Bronchial epithelial cell (primary cell): ENCODE measurements at regions not wholly inside any gene's neighbourhood (a gene's known extent, or its start where the extent isn't known, plus 50 kb on each side); places are given as distances from the start of the nearest gene placed in this dataset.
A peak's percentile ranks its signal among the peaks of the same experiment; 100 is the strongest.

Experiments
- DNase-seq: peaks from one replicate; pipeline ENCODE4 v3.0.0-alpha.2; 2010; ENCODE audit warnings: low read depth
- FAIRE-seq: peaks from 2 replicates; lab custom pipeline; 2011; peaks lifted over from hg19 to GRCh38; lab: Jason Lieb, UNC
- H3K27me3 ChIP-seq: 2 replicates; pipeline ENCODE4 v1.5.1; 2011; ENCODE audit warnings: low read length; ENCODE audit not compliant: control insufficient read depth, insufficient read depth
- H3K36me3 ChIP-seq: 2 replicates; pipeline ENCODE4 v1.5.1; 2011; ENCODE audit warnings: low read length; ENCODE audit not compliant: control insufficient read depth, insufficient read depth
- H3K4me3 ChIP-seq: 2 replicates; pipeline ENCODE4 v1.5.1; 2011; ENCODE audit warnings: mild to moderate bottlenecking, low read depth, low read length, control low read depth
- TF ChIP-seq, protein P1 (sequence below): IDR thresholded peaks from 2 replicates; pipeline ENCODE4 v1.5.1; 2011; ENCODE audit warnings: mild to moderate bottlenecking, moderate library complexity, low read length, control low read depth, inconsistent platforms; ENCODE audit not compliant: insufficient read depth, severe bottlenecking

DNA sequence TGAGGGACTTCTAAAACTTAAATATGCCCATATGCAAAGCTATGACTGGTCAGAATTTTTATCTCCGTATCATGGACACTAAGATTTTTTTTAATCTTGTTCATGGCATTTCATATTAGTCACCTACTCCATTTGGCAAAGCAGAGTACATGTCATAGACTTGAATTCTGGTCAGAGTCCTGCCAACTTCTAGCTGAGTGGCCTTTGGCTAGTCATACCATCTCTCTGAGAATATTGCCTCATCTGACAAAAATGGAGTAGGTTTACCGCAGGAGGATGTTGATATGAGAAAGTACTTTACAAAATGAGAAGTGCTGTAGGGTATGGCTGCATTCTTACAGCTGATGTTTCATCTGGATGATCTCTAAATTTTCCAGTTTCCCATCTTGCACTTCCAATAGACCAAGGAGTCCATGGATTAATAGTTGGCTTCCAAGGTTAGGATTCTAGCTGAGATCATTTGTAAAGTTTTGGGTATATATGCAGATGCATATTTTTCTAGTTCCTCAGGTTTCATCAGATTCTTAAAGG is 150.8 kb upstream of the NR3C1 start:
- no peak for FAIRE-seq
- no peaks in the 10 kb centered on the region for H3K27me3 ChIP-seq
- TF ChIP-seq, protein P1, sequence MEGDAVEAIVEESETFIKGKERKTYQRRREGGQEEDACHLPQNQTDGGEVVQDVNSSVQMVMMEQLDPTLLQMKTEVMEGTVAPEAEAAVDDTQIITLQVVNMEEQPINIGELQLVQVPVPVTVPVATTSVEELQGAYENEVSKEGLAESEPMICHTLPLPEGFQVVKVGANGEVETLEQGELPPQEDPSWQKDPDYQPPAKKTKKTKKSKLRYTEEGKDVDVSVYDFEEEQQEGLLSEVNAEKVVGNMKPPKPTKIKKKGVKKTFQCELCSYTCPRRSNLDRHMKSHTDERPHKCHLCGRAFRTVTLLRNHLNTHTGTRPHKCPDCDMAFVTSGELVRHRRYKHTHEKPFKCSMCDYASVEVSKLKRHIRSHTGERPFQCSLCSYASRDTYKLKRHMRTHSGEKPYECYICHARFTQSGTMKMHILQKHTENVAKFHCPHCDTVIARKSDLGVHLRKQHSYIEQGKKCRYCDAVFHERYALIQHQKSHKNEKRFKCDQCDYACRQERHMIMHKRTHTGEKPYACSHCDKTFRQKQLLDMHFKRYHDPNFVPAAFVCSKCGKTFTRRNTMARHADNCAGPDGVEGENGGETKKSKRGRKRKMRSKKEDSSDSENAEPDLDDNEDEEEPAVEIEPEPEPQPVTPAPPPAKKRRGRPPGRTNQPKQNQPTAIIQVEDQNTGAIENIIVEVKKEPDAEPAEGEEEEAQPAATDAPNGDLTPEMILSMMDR, result no peak
- DNase-seq, result peak; percentile 99
- H3K36me3 ChIP-seq, result no peaks in the 10 kb centered on the region
- H3K4me3 ChIP-seq, result no peak overlapping the region

DNA sequence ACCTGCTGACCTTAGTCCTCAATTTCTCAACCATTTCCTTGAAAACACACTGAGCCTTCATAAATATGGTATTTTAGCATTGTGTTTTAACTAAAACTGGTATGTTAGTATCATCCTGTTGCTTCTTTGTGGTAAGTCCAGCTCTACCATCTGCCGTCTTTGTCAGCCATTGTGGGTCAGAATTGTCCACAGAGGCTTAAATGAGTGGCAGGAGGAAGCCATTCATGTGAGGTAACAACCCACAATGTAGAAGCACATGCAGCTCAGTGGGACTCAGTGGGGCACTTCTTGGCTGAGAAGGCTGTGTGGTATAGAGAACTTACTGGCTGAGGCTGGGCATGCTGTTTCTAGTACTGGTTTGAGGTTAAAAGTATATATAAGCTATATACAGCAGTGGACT is 149.2 kb upstream of the NR3C1 start:
- TF ChIP-seq, protein P1, result no peak
- DNase-seq (no peak), FAIRE-seq (no peak)
- Histone ChIP-seq H3K4me3 (no peak overlapping the region), H3K27me3 (no peaks in the 10 kb centered on the region), H3K36me3 (no peaks in the 10 kb centered on the region)

- no peak for DNase-seq
- H3K36me3 ChIP-seq, result no peaks in the 10 kb centered on the region
- TF ChIP-seq, protein P1, result no peak
- no peak for FAIRE-seq
- H3K4me3 ChIP-seq, result no peak overlapping the region
- H3K27me3 ChIP-seq, result no peaks in the 10 kb centered on the region
These were observed 148.3 kb upstream of the NR3C1 start for GRCh38 chr5:143551820-143552251.

DNA sequence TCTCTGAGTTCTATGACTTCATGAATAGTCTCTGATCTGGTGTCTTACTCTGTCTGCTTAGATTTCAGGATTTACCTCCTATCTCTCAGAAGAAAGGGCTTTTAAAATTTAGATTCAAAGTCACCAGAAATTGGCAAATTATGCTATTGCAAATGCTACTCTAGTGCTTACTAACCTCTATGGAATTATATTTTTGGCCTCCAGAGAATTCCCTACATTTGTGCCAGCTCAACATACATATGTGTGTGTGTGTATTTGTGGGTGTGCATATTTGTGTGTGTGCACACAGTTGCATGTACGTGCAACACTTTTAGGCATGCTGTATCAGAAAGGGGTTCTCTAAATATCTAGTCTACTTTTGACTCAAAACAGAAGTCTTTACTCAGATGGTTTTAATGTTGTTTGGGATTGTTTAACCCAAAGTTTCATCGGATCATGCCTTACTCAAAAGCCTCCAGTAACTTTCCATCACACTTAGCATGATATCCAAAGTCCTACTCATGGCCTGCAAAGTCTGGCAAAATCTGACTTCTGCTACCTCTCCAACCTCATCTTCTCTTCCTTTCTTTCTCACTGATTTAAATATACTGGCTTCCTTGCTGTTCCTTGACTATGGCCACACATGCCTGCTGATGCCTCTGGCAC is 147.6 kb upstream of the NR3C1 start:
- no peak overlapping the region for H3K4me3 ChIP-seq
- H3K36me3 ChIP-seq, result no peaks in the 10 kb centered on the region
- FAIRE-seq, result no peak
- no peaks in the 10 kb centered on the region for H3K27me3 ChIP-seq
- TF ChIP-seq, protein P1, result no peak
- DNase-seq, result no peak

GRCh38 chr5:143547342-143547741 is 143.9 kb upstream of the NR3C1 start:
- DNase-seq, result no peak
- FAIRE-seq, result no peak
- Histone ChIP-seq H3K36me3 (no peaks in the 10 kb centered on the region), H3K4me3 (no peak overlapping the region), H3K27me3 (no peaks in the 10 kb centered on the region)
- TF ChIP-seq, protein P1, result no peak

- H3K4me3 ChIP-seq, result no peak overlapping the region
- no peaks in the 10 kb centered on the region for H3K27me3 ChIP-seq
- FAIRE-seq (no peak), DNase-seq (no peak)
- no peaks in the 10 kb centered on the region for H3K36me3 ChIP-seq
- TF ChIP-seq, protein P1, result no peak
These were observed 142.9 kb upstream of the NR3C1 start for GRCh38 chr5:143546394-143546793.
